GM19043 (cell line): ENCODE measurements at regions not wholly inside any gene's neighbourhood (a gene's known extent, or its start where the extent isn't known, plus 50 kb on each side); places are given as distances from the start of the nearest gene placed in this dataset.

Source experiments
- ATAC-seq: cut with Tn5 transposase; IDR thresholded peaks from one replicate; pipeline ENCODE4 v1.9.1; 2021; ENCODE audit warnings: low read depth; ENCODE audit not compliant: unreplicated experiment

GRCh38 chr10:128481152-128481840, 355.1 kb upstream of the MKI67 start:
- ATAC-seq: no peak

GRCh38 chr10:128482052-128482451, 355.8 kb upstream of the MKI67 start:
- ATAC-seq: no peak

GRCh38 chr10:128483216-128483615, 357.0 kb upstream of the MKI67 start:
- ATAC-seq: no peak

GRCh38 chr10:128484041-128484440, 357.8 kb upstream of the MKI67 start:
- ATAC-seq: no peak

- no peak for ATAC-seq
Observed at GRCh38 chr10:128485701-128486235, 359.5 kb upstream of the MKI67 start.

- ATAC-seq: no peak
Observed at GRCh38 chr10:128487517-128487916, 361.3 kb upstream of the MKI67 start.

- no peak for ATAC-seq
Observed at GRCh38 chr10:128489324-128490247, 363.4 kb upstream of the MKI67 start.

GRCh38 chr10:128491686-128492085, 365.5 kb upstream of the MKI67 start:
- no peak for ATAC-seq

GRCh38 chr10:128493811-128494210, 367.6 kb upstream of the MKI67 start:
- no peak for ATAC-seq

- no peak for ATAC-seq
Observed at GRCh38 chr10:128494665-128495064, 368.4 kb upstream of the MKI67 start.

- no peak for ATAC-seq
Observed at GRCh38 chr10:128497660-128498377, 371.6 kb upstream of the MKI67 start.

- ATAC-seq: no peak
Observed at GRCh38 chr10:128498378-128498730, 372.1 kb upstream of the MKI67 start.

GRCh38 chr10:128498746-128499145, 372.5 kb upstream of the MKI67 start:
- ATAC-seq: no peak

- no peak for ATAC-seq
Observed at GRCh38 chr10:128499486-128499885, 373.3 kb upstream of the MKI67 start.

GRCh38 chr10:128499956-128500355, 373.7 kb upstream of the MKI67 start:
- no peak for ATAC-seq

- no peak for ATAC-seq
Observed at GRCh38 chr10:128500642-128501041, 374.4 kb upstream of the MKI67 start.

GRCh38 chr10:128505346-128505745, 379.1 kb upstream of the MKI67 start:
- ATAC-seq: no peak

- no peak for ATAC-seq
Observed at GRCh38 chr10:128506423-128506822, 380.2 kb upstream of the MKI67 start.

GRCh38 chr10:128507066-128507465, 380.8 kb upstream of the MKI67 start:
- ATAC-seq: no peak

- no peak for ATAC-seq
Observed at GRCh38 chr10:128511284-128511683, 385.1 kb upstream of the MKI67 start.

- ATAC-seq: no peak
Observed at GRCh38 chr10:128512767-128513166, 386.5 kb upstream of the MKI67 start.
